ENCODE measurements at regions not wholly inside any gene's neighbourhood (a gene's known extent, or its start where the extent isn't known, plus 50 kb on each side); places are given as distances from the start of the nearest gene placed in this dataset.

- TF ChIP-seq CTCF (IDR thresholded peaks at IDR 0.05; ENCODE audit: low read depth, low read length, missing input control): no peak
- no peak for TF ChIP-seq GABPA (IDR thresholded peaks at IDR 0.05 in 1 of 2, conservative IDR thresholded peaks at IDR 0.05 in 1 of 2)
- TF ChIP-seq MAX (IDR thresholded peaks at IDR 0.05): no peak
Observed at GRCh38 chr7:119288416-119288815, 984.6 kb upstream of the KCND2 start.

All from liver (tissue), 3 donors.